ENCODE measurements at regions not wholly inside any gene's neighbourhood (a gene's known extent, or its start where the extent isn't known, plus 50 kb on each side); places are given as distances from the start of the nearest gene placed in this dataset.

GRCh38 chr14:29111554-29111953, 345.0 kb downstream of the FOXG1 start:
- no peak for DNase-seq (ENCODE audit: low read depth)

- DNase-seq (ENCODE audit: low read depth), result no peak
Observed at GRCh38 chr14:29123017-29123416, 356.4 kb downstream of the FOXG1 start.

- DNase-seq (ENCODE audit: low read depth), result no peak
Observed at GRCh38 chr14:29126361-29126760, 359.8 kb downstream of the FOXG1 start.

- no peak for DNase-seq (ENCODE audit: low read depth)
Observed at GRCh38 chr14:29126865-29127264, 360.3 kb downstream of the FOXG1 start.

- no peak for DNase-seq (ENCODE audit: low read depth)
Observed at GRCh38 chr14:29140016-29140415, 373.4 kb downstream of the FOXG1 start.

GRCh38 chr14:29144621-29145020, 378.0 kb downstream of the FOXG1 start:
- peak; percentile 63 for DNase-seq (ENCODE audit: low read depth)

GRCh38 chr14:29148221-29148620, 381.6 kb downstream of the FOXG1 start:
- no peak for DNase-seq (ENCODE audit: low read depth)

- DNase-seq (ENCODE audit: low read depth), result no peak
Observed at GRCh38 chr14:29149798-29150197, 383.2 kb downstream of the FOXG1 start.

- DNase-seq (ENCODE audit: low read depth), result no peak
Observed at GRCh38 chr14:29150659-29151058, 384.1 kb downstream of the FOXG1 start.

GRCh38 chr14:29156096-29156495, 389.5 kb downstream of the FOXG1 start:
- no peak for DNase-seq (ENCODE audit: low read depth)

GRCh38 chr14:29161593-29161992, 395.0 kb downstream of the FOXG1 start:
- no peak for DNase-seq (ENCODE audit: low read depth)

- DNase-seq (ENCODE audit: low read depth), result no peak
Observed at GRCh38 chr14:29163109-29163508, 396.5 kb downstream of the FOXG1 start.

- DNase-seq (ENCODE audit: low read depth), result no peak
Observed at GRCh38 chr14:29165431-29165830, 398.8 kb downstream of the FOXG1 start.

GRCh38 chr14:29166507-29166906, 399.9 kb downstream of the FOXG1 start:
- no peak for DNase-seq (ENCODE audit: low read depth)

GRCh38 chr14:29168149-29168548, 401.6 kb downstream of the FOXG1 start:
- no peak for DNase-seq (ENCODE audit: low read depth)

- DNase-seq (ENCODE audit: low read depth), result no peak
Observed at GRCh38 chr14:29169408-29169807, 402.8 kb downstream of the FOXG1 start.

GRCh38 chr14:29175706-29176105, 409.1 kb downstream of the FOXG1 start:
- DNase-seq (ENCODE audit: low read depth), result no peak

- no peak for DNase-seq (ENCODE audit: low read depth)
Observed at GRCh38 chr14:29176876-29177275, 410.3 kb downstream of the FOXG1 start.

- no peak for DNase-seq (ENCODE audit: low read depth)
Observed at GRCh38 chr14:29178971-29179370, 412.4 kb downstream of the FOXG1 start.

- no peak for DNase-seq (ENCODE audit: low read depth)
Observed at GRCh38 chr14:29191092-29191491, 424.5 kb downstream of the FOXG1 start.

GRCh38 chr14:29197557-29197956, 431.0 kb downstream of the FOXG1 start:
- no peak for DNase-seq (ENCODE audit: low read depth)

GRCh38 chr14:29205658-29206057, 439.1 kb downstream of the FOXG1 start:
- no peak for DNase-seq (ENCODE audit: low read depth)

GRCh38 chr14:29215853-29216252, 449.3 kb downstream of the FOXG1 start:
- DNase-seq (ENCODE audit: low read depth), result no peak

- DNase-seq (ENCODE audit: low read depth), result no peak
Observed at GRCh38 chr14:29216268-29217232, 450.0 kb downstream of the FOXG1 start.

Measured in RPMI7951 (cell line).